ENCODE measurements at regions not wholly inside any gene's neighbourhood (a gene's known extent, or its start where the extent isn't known, plus 50 kb on each side); places are given as distances from the start of the nearest gene placed in this dataset.

DNA sequence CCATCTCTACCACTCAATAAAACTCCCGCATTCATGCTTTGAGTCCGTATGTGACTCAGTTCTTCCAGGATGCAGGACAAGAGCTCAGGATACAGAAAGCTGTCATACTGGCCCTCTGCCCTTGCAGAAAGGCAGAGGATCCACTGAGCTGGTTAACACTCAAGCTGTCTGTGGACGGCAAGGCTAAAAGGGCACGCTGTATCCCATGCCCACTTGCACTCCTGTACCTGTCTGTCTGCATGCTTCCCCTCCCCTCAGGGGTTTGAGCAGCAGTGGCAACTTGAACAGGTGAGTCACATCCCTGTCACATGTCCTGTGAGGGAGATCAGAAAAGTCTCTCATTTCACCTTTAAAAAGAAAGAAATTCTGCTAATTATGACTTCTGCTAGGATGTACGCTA is 293.8 kb downstream of the HS3ST3B1 start:
- no peaks in the 10 kb centered on the region for H3K36me3 ChIP-seq (ENCODE audit: control insufficient read depth, insufficient read depth, low read length)
- no peak overlapping the region for H3K27ac ChIP-seq (ENCODE audit: extremely low read depth, low read depth, low read length)
- no peaks in the 10 kb centered on the region for H3K9me1 ChIP-seq (ENCODE audit: control insufficient read depth, insufficient read depth, low read length)
- CTCF ChIA-PET (ENCODE audit: low intra/inter-chr PET ratio): no interaction called here
- no peaks in the 10 kb centered on the region for H3K4me1 ChIP-seq (replicated peaks in 1 of 2; ENCODE audit: control insufficient read depth in 2 of 2, insufficient read depth in 2 of 2, low read length in 2 of 2)
- no peak overlapping the region for H3K4me2 ChIP-seq (ENCODE audit: insufficient read depth, low read length)
- no peak overlapping the region for H2AFZ ChIP-seq (ENCODE audit: low read depth, low read length)
- H4K20me1 ChIP-seq (replicated peaks; ENCODE audit: control insufficient read depth, insufficient read depth, low read length): no peaks in the 10 kb centered on the region
- BruUV-seq (replicated peaks): no TSS peak
- peaks cover 0 to 4% of the 10 kb centered on the region in 2 experiments; a peak in 1 of 5 replicates for H3K27me3 ChIP-seq (ENCODE audit: control insufficient read depth in 2 of 2, insufficient read depth in 2 of 2, low read length in 2 of 2)
- FAIRE-seq (no peak), ATAC-seq (no peak), DNase-seq (ENCODE audit: extremely low read depth in 1 of 4, low spot score in 3 of 4) (no peak)
- WGBS (ENCODE audit: insufficient coverage, low coverage, missing lambda C conversion rate): 0% methylated on average over 5 of the region's 5 CpGs
- in situ Hi-C loops (cut with MboI): no loop called here
- POLR2A ChIA-PET: no interaction called here
- TF ChIP-seq ZSCAN32 (CRISPR knock-in tag; IDR thresholded peaks at IDR 0.05) (no peak), SMAD1 (IDR thresholded peaks at IDR 0.05; ENCODE audit: low read depth, low read length, partially characterized antibody) (no peak), FIP1L1 (IDR thresholded peaks at IDR 0.05; ENCODE audit: low read depth, low read length, poor library complexity, severe bottlenecking) (no peak), TRIM28 (IDR thresholded peaks at IDR 0.05) (no peak), GATA2 (CRISPR knock-in tag; IDR thresholded peaks at IDR 0.05) (no peak)
- intact Hi-C loops (cut with micrococcal nuclease): no loop called here
- H3K9me3 ChIP-seq (replicated peaks; ENCODE audit: control insufficient read depth, insufficient read depth, low read depth, low read length): no peaks in the 10 kb centered on the region
- H3K9ac ChIP-seq (ENCODE audit: insufficient read depth in 1 of 2, low read depth in 2 of 2, low read length in 2 of 2): no peak overlapping the region
- no peaks in the 10 kb centered on the region for H3K79me2 ChIP-seq (ENCODE audit: control insufficient read depth, insufficient read depth, low read length)
- no peak overlapping the region for H3K4me3 ChIP-seq

- FAIRE-seq (no peak), ATAC-seq (no peak), DNase-seq (ENCODE audit: extremely low read depth in 1 of 4, low spot score in 3 of 4) (no peak)
- peaks cover 0 to 4% of the 10 kb centered on the region in 2 experiments; a peak in 1 of 5 replicates for H3K27me3 ChIP-seq (ENCODE audit: control insufficient read depth in 2 of 2, insufficient read depth in 2 of 2, low read length in 2 of 2)
- 0% methylated on average over 5 of the region's 6 CpGs for WGBS (ENCODE audit: insufficient coverage, low coverage, missing lambda C conversion rate)
- H3K4me3 ChIP-seq: no peak overlapping the region
- no peaks in the 10 kb centered on the region for H3K79me2 ChIP-seq (ENCODE audit: control insufficient read depth, insufficient read depth, low read length)
- H3K9me3 ChIP-seq (replicated peaks; ENCODE audit: control insufficient read depth, insufficient read depth, low read depth, low read length): no peaks in the 10 kb centered on the region
- ChIA-PET POLR2A (no interaction called here), CTCF (ENCODE audit: low intra/inter-chr PET ratio) (no interaction called here)
- BruUV-seq (replicated peaks): no TSS peak
- in situ Hi-C loops (cut with MboI) (no loop called here), intact Hi-C loops (cut with micrococcal nuclease) (no loop called here)
- H3K27ac ChIP-seq (ENCODE audit: extremely low read depth, low read depth, low read length): no peak overlapping the region
- no peaks in the 10 kb centered on the region for H3K9me1 ChIP-seq (ENCODE audit: control insufficient read depth, insufficient read depth, low read length)
- no peak overlapping the region for H3K9ac ChIP-seq (ENCODE audit: insufficient read depth in 1 of 2, low read depth in 2 of 2, low read length in 2 of 2)
- no peaks in the 10 kb centered on the region for H3K4me1 ChIP-seq (replicated peaks in 1 of 2; ENCODE audit: control insufficient read depth in 2 of 2, insufficient read depth in 2 of 2, low read length in 2 of 2)
- no peaks in the 10 kb centered on the region for H4K20me1 ChIP-seq (replicated peaks; ENCODE audit: control insufficient read depth, insufficient read depth, low read length)
- H3K36me3 ChIP-seq (ENCODE audit: control insufficient read depth, insufficient read depth, low read length): no peaks in the 10 kb centered on the region
- H2AFZ ChIP-seq (ENCODE audit: low read depth, low read length): no peak overlapping the region
- H3K4me2 ChIP-seq (ENCODE audit: insufficient read depth, low read length): no peak overlapping the region
- no peak for TF ChIP-seq ZNF318 (IDR thresholded peaks at IDR 0.05; ENCODE audit: borderline replicate concordance in 1 of 2, low read depth in 1 of 2)
- no peak for TF ChIP-seq ZNF436 (CRISPR knock-in tag; IDR thresholded peaks at IDR 0.05)
- no peak for TF ChIP-seq KLF16 (IDR thresholded peaks at IDR 0.05)
Measured at GRCh38 chr17:14593956-14594355, 293.1 kb downstream of the HS3ST3B1 start.
